ENCODE measurements at regions not wholly inside any gene's neighbourhood (a gene's known extent, or its start where the extent isn't known, plus 50 kb on each side); places are given as distances from the start of the nearest gene placed in this dataset.

DNA sequence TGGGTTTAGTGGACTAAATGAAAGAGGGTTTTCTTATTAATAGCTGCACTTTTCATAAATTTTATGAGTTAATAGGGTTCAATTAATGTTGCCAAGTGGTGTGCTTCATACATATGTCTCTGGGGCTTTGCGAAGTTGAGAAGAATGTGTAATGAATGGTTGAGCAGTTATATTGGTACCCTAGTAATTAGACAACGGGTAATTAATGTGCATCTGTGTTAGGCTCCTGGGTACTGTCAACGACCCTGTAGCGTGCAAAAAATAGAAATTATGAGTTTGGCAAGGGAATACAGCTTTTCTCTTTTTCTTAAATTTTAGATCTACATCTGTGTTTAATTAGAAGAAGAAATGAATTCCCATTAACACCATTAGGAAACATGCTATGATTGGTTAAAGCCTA is 1027.7 kb downstream of the ARAP2 start:
- TF ChIP-seq, protein P1, sequence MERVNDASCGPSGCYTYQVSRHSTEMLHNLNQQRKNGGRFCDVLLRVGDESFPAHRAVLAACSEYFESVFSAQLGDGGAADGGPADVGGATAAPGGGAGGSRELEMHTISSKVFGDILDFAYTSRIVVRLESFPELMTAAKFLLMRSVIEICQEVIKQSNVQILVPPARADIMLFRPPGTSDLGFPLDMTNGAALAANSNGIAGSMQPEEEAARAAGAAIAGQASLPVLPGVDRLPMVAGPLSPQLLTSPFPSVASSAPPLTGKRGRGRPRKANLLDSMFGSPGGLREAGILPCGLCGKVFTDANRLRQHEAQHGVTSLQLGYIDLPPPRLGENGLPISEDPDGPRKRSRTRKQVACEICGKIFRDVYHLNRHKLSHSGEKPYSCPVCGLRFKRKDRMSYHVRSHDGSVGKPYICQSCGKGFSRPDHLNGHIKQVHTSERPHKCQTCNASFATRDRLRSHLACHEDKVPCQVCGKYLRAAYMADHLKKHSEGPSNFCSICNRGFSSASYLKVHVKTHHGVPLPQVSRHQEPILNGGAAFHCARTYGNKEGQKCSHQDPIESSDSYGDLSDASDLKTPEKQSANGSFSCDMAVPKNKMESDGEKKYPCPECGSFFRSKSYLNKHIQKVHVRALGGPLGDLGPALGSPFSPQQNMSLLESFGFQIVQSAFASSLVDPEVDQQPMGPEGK (CRISPR knock-in tag; IDR thresholded peaks at IDR 0.05; ENCODE audit: borderline replicate concordance), result no peak
- TF ChIP-seq POU6F1 (CRISPR knock-in tag; IDR thresholded peaks at IDR 0.05; ENCODE audit: borderline replicate concordance, low read depth) (no peak), RARB (CRISPR knock-in tag; IDR thresholded peaks at IDR 0.05) (no peak), ISL1 (CRISPR knock-in tag; IDR thresholded peaks at IDR 0.05) (no peak), OSR1 (CRISPR knock-in tag; IDR thresholded peaks at IDR 0.05) (no peak), ARNTL (CRISPR knock-in tag; IDR thresholded peaks at IDR 0.05; ENCODE audit: borderline replicate concordance, low read depth) (no peak), CSDC2 (CRISPR knock-in tag; IDR thresholded peaks at IDR 0.05) (no peak), ZNF70 (CRISPR knock-in tag; IDR thresholded peaks at IDR 0.05) (no peak), ZNF565 (CRISPR knock-in tag; conservative IDR thresholded peaks at IDR 0.05; ENCODE audit: low read depth) (no peak), CREB5 (CRISPR knock-in tag; IDR thresholded peaks at IDR 0.05; ENCODE audit: low read depth) (no peak), BACH2 (CRISPR knock-in tag; IDR thresholded peaks at IDR 0.05; ENCODE audit: borderline replicate concordance) (no peak), ZFP30 (CRISPR knock-in tag; IDR thresholded peaks at IDR 0.05) (no peak), ZNF8 (CRISPR knock-in tag; IDR thresholded peaks at IDR 0.05) (no peak)

Measured in SK-N-SH treated with all-trans-retinoic acid at 6 μM for 48 hours (cell line).